Karpas-422 (cell line): ENCODE measurements at regions not wholly inside any gene's neighbourhood (a gene's known extent, or its start where the extent isn't known, plus 50 kb on each side); places are given as distances from the start of the nearest gene placed in this dataset.

ENCODE experiments used
- DNase-seq: peaks from one replicate; pipeline ENCODE4 v3.0.0-alpha.2; 2015
- H2AFZ ChIP-seq: fragments of 200-600 bp; sonication (generic); 2 replicates; pipeline ENCODE4 v1.6.1; 2014; ENCODE audit warnings: antibody characterized with exemption, low read length, mixed read lengths
- H3K27ac ChIP-seq: fragments of 200-600 bp; sonication (generic); 2 replicates; pipeline ENCODE4 v1.5.1; 2014; ENCODE audit warnings: mild to moderate bottlenecking, low read length, moderate library complexity
- H3K27me3 ChIP-seq: fragments of 200-600 bp; sonication (generic); 2 replicates; pipeline ENCODE4 v1.6.1; 2014; ENCODE audit warnings: low read length, mixed read lengths
- H3K36me3 ChIP-seq: fragments of 200-600 bp; sonication (generic); 2 replicates; pipeline ENCODE4 v1.6.1; 2014; ENCODE audit warnings: low read length, mixed read lengths; ENCODE audit not compliant: insufficient read depth
- H3K4me1 ChIP-seq: fragments of 200-600 bp; sonication (generic); 2 replicates; pipeline ENCODE4 v1.6.1; 2014; ENCODE audit warnings: mild to moderate bottlenecking, low read length, mixed read lengths
- H3K4me2 ChIP-seq: fragments of 200-600 bp; sonication (generic); 2 replicates; pipeline ENCODE4 v1.6.1; 2014; ENCODE audit warnings: low read length, low read depth, mild to moderate bottlenecking; ENCODE audit not compliant: poor library complexity, severe bottlenecking
- H3K4me3 ChIP-seq: fragments of 200-600 bp; sonication (generic); 2 replicates; pipeline ENCODE4 v1.5.1; 2014; ENCODE audit warnings: mild to moderate bottlenecking, antibody characterized with exemption, low read length, mixed read lengths
- H3K79me2 ChIP-seq: fragments of 200-600 bp; sonication (generic); 2 replicates; pipeline ENCODE4 v1.6.1; 2014; ENCODE audit warnings: mild to moderate bottlenecking, low read length, mixed read lengths
- H3K9ac ChIP-seq: fragments of 200-600 bp; sonication (generic); 2 replicates; pipeline ENCODE4 v1.6.0; 2014; ENCODE audit warnings: low read length
- H3K9me2 ChIP-seq: fragments of 200-600 bp; sonication (generic), shearing (Covaris generic); replicated peaks from 2 replicates; pipeline ENCODE4 v1.6.0; 2014; ENCODE audit warnings: mild to moderate bottlenecking, low read length, moderate library complexity; ENCODE audit not compliant: insufficient read depth
- H3K9me3 ChIP-seq: fragments of 300-700, 200-600 bp; sonication (generic); 2 replicates; pipeline ENCODE4 v1.6.1; 2014; ENCODE audit warnings: low read length, mixed read lengths
- H4K20me1 ChIP-seq: fragments of 200-600 bp; sonication (generic); 2 replicates; pipeline ENCODE4 v1.6.1; 2014; ENCODE audit warnings: mild to moderate bottlenecking, antibody characterized with exemption, low read length, low read depth; ENCODE audit not compliant: insufficient read depth

GRCh38 chr20:40961176-40961575 lies 67.4 kb upstream of the TOP1 start:
- Histone ChIP-seq H3K79me2 (no peaks in the 10 kb centered on the region), H3K9me3 (no peaks in the 10 kb centered on the region), H2AFZ (no peak overlapping the region), H3K4me2 (no peak overlapping the region), H3K4me3 (no peak overlapping the region), H3K4me1 (peaks cover 9% of the 10 kb centered on the region), H3K27ac (no peak overlapping the region), H3K27me3 (no peaks in the 10 kb centered on the region), H3K36me3 (no peaks in the 10 kb centered on the region), H3K9me2 (no peaks in the 10 kb centered on the region), H4K20me1 (no peaks in the 10 kb centered on the region), H3K9ac (no peak overlapping the region)
- no peak for DNase-seq

GRCh38 chr20:40961686-40962640 lies 66.7 kb upstream of the TOP1 start:
- Histone ChIP-seq H3K9me3 (no peaks in the 10 kb centered on the region), H2AFZ (no peak overlapping the region), H3K4me1 (peaks cover 13% of the 10 kb centered on the region), H3K79me2 (no peaks in the 10 kb centered on the region), H3K27me3 (no peaks in the 10 kb centered on the region), H3K27ac (no peak overlapping the region), H4K20me1 (no peaks in the 10 kb centered on the region), H3K9me2 (no peaks in the 10 kb centered on the region), H3K4me3 (no peak overlapping the region), H3K4me2 (no peak overlapping the region), H3K36me3 (no peaks in the 10 kb centered on the region), H3K9ac (no peak overlapping the region)
- DNase-seq, result no peak

- peaks cover 13% of the 10 kb centered on the region for H3K4me1 ChIP-seq
- H3K4me2 ChIP-seq, result no peak overlapping the region
- H3K9ac ChIP-seq, result no peak overlapping the region
- no peaks in the 10 kb centered on the region for H3K79me2 ChIP-seq
- H3K27ac ChIP-seq, result no peak overlapping the region
- no peaks in the 10 kb centered on the region for H3K9me3 ChIP-seq
- DNase-seq, result peak; percentile 91
- H3K9me2 ChIP-seq, result no peaks in the 10 kb centered on the region
- H3K27me3 ChIP-seq, result no peaks in the 10 kb centered on the region
- no peak overlapping the region for H2AFZ ChIP-seq
- H3K4me3 ChIP-seq, result no peak overlapping the region
- H4K20me1 ChIP-seq, result no peaks in the 10 kb centered on the region
- H3K36me3 ChIP-seq, result no peaks in the 10 kb centered on the region
Observed at GRCh38 chr20:40962733-40963504, 65.7 kb upstream of the TOP1 start.

- Histone ChIP-seq H3K9me3 (no peaks in the 10 kb centered on the region), H3K27me3 (no peaks in the 10 kb centered on the region), H3K4me2 (no peak overlapping the region), H2AFZ (no peak overlapping the region), H3K4me3 (no peak overlapping the region), H3K79me2 (no peaks in the 10 kb centered on the region), H3K27ac (no peak overlapping the region), H4K20me1 (no peaks in the 10 kb centered on the region), H3K36me3 (no peaks in the 10 kb centered on the region), H3K4me1 (peaks cover 13% of the 10 kb centered on the region), H3K9me2 (no peaks in the 10 kb centered on the region), H3K9ac (no peak overlapping the region)
- no peak for DNase-seq
Observed at GRCh38 chr20:40963505-40963845, 65.1 kb upstream of the TOP1 start.

- Histone ChIP-seq H3K27ac (no peak overlapping the region), H3K36me3 (no peaks in the 10 kb centered on the region), H3K9me2 (no peaks in the 10 kb centered on the region), H3K9ac (no peak overlapping the region), H3K4me2 (no peak overlapping the region), H3K9me3 (no peaks in the 10 kb centered on the region), H3K4me1 (peaks cover 17% of the 10 kb centered on the region), H2AFZ (no peak overlapping the region), H3K4me3 (no peak overlapping the region), H3K79me2 (no peaks in the 10 kb centered on the region), H3K27me3 (no peaks in the 10 kb centered on the region), H4K20me1 (no peaks in the 10 kb centered on the region)
- no peak for DNase-seq
Observed at GRCh38 chr20:40965671-40966070, 63.0 kb upstream of the TOP1 start.

- H2AFZ ChIP-seq, result no peak overlapping the region
- H4K20me1 ChIP-seq, result no peaks in the 10 kb centered on the region
- H3K36me3 ChIP-seq, result no peaks in the 10 kb centered on the region
- H3K9me2 ChIP-seq, result no peaks in the 10 kb centered on the region
- no peaks in the 10 kb centered on the region for H3K9me3 ChIP-seq
- H3K27me3 ChIP-seq, result no peaks in the 10 kb centered on the region
- H3K79me2 ChIP-seq, result no peaks in the 10 kb centered on the region
- H3K4me3 ChIP-seq, result no peak overlapping the region
- H3K9ac ChIP-seq, result peak overlapping the region; percentile 46
- DNase-seq, result peak; percentile 95
- no peak overlapping the region for H3K27ac ChIP-seq
- H3K4me2 ChIP-seq, result peak overlapping the region; percentile 24
- H3K4me1 ChIP-seq, result peaks cover 22% of the 10 kb centered on the region
Observed at GRCh38 chr20:40966103-40966502, 62.5 kb upstream of the TOP1 start.

GRCh38 chr20:40966516-40967185 lies 62.0 kb upstream of the TOP1 start:
- Histone ChIP-seq H3K9ac (peak overlapping the region; percentile 46), H2AFZ (no peak overlapping the region), H3K27ac (no peak overlapping the region), H3K79me2 (no peaks in the 10 kb centered on the region), H3K4me2 (peak overlapping the region; percentile 24), H3K36me3 (no peaks in the 10 kb centered on the region), H3K9me3 (no peaks in the 10 kb centered on the region), H4K20me1 (no peaks in the 10 kb centered on the region), H3K4me3 (no peak overlapping the region), H3K4me1 (peaks cover 26% of the 10 kb centered on the region), H3K27me3 (no peaks in the 10 kb centered on the region), H3K9me2 (no peaks in the 10 kb centered on the region)
- no peak for DNase-seq

GRCh38 chr20:40967700-40968099 lies 60.9 kb upstream of the TOP1 start:
- Histone ChIP-seq H3K79me2 (no peaks in the 10 kb centered on the region), H3K4me2 (no peak overlapping the region), H3K9ac (no peak overlapping the region), H4K20me1 (no peaks in the 10 kb centered on the region), H3K27me3 (no peaks in the 10 kb centered on the region), H3K9me3 (no peaks in the 10 kb centered on the region), H3K4me1 (peaks cover 27% of the 10 kb centered on the region), H2AFZ (no peak overlapping the region), H3K36me3 (no peaks in the 10 kb centered on the region), H3K27ac (no peak overlapping the region), H3K4me3 (no peak overlapping the region), H3K9me2 (no peaks in the 10 kb centered on the region)
- no peak for DNase-seq
